ENCODE measurements at regions not wholly inside any gene's neighbourhood (a gene's known extent, or its start where the extent isn't known, plus 50 kb on each side); places are given as distances from the start of the nearest gene placed in this dataset.

DNA sequence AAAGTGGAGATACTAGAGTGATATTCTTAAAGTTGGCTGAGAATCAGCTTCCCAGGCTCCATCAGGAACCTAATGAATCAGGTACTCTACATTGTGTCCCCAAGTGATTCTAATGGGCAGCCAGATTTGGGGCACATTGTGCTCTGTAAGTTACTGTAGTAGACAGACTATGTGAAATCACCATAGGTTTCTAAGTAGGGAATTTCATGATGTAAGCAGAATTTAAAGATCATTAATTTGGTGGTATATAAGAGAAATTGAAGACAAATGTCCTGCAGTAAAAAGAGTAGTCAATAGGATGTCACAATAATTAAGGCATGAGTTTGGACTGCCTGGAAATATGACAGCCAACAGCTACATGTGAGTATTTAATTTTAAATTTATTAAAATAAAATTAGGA is 602.4 kb upstream of the ACVR2A start:
- TF ChIP-seq POLR2AphosphoS5 (IDR thresholded peaks at IDR 0.05; ENCODE audit: low read depth, low read length) = no peak
- TF ChIP-seq JUND (IDR thresholded peaks at IDR 0.05) = no peak
- TF ChIP-seq, protein P1, sequence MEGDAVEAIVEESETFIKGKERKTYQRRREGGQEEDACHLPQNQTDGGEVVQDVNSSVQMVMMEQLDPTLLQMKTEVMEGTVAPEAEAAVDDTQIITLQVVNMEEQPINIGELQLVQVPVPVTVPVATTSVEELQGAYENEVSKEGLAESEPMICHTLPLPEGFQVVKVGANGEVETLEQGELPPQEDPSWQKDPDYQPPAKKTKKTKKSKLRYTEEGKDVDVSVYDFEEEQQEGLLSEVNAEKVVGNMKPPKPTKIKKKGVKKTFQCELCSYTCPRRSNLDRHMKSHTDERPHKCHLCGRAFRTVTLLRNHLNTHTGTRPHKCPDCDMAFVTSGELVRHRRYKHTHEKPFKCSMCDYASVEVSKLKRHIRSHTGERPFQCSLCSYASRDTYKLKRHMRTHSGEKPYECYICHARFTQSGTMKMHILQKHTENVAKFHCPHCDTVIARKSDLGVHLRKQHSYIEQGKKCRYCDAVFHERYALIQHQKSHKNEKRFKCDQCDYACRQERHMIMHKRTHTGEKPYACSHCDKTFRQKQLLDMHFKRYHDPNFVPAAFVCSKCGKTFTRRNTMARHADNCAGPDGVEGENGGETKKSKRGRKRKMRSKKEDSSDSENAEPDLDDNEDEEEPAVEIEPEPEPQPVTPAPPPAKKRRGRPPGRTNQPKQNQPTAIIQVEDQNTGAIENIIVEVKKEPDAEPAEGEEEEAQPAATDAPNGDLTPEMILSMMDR (IDR thresholded peaks at IDR 0.05 in 2 of 3, conservative IDR thresholded peaks at IDR 0.05 in 1 of 3; ENCODE audit: borderline replicate concordance in 1 of 3, insufficient read depth in 1 of 3, low read depth in 2 of 3, low read length in 2 of 3) = no peak
- no peak for TF ChIP-seq POLR2A (IDR thresholded peaks at IDR 0.05; ENCODE audit: borderline replicate concordance, extremely low read depth, insufficient read depth, insufficient read length)
- no peak for TF ChIP-seq ELF1 (IDR thresholded peaks at IDR 0.05; ENCODE audit: borderline replicate concordance, low read depth)
- no peak for TF ChIP-seq ZFX (IDR thresholded peaks at IDR 0.05)
- TF ChIP-seq EZH2phosphoT487 (IDR thresholded peaks at IDR 0.05; ENCODE audit: borderline replicate concordance) = no peak
- TF ChIP-seq YY1 (IDR thresholded peaks at IDR 0.05; ENCODE audit: extremely low read depth, insufficient replicate concordance, low read depth, low read length) = no peak
- TF ChIP-seq CEBPB (IDR thresholded peaks at IDR 0.05; ENCODE audit: low read depth) = no peak
- TF ChIP-seq, protein P2, sequence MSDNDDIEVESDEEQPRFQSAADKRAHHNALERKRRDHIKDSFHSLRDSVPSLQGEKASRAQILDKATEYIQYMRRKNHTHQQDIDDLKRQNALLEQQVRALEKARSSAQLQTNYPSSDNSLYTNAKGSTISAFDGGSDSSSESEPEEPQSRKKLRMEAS (IDR thresholded peaks at IDR 0.05) = no peak
- TF ChIP-seq TCF7L2 (IDR thresholded peaks at IDR 0.05; ENCODE audit: borderline replicate concordance, extremely low read depth, insufficient read depth, insufficient read length) = no peak
- no peak for TF ChIP-seq RAD21 (IDR thresholded peaks at IDR 0.05; ENCODE audit: low read depth)
- TF ChIP-seq, protein P3, sequence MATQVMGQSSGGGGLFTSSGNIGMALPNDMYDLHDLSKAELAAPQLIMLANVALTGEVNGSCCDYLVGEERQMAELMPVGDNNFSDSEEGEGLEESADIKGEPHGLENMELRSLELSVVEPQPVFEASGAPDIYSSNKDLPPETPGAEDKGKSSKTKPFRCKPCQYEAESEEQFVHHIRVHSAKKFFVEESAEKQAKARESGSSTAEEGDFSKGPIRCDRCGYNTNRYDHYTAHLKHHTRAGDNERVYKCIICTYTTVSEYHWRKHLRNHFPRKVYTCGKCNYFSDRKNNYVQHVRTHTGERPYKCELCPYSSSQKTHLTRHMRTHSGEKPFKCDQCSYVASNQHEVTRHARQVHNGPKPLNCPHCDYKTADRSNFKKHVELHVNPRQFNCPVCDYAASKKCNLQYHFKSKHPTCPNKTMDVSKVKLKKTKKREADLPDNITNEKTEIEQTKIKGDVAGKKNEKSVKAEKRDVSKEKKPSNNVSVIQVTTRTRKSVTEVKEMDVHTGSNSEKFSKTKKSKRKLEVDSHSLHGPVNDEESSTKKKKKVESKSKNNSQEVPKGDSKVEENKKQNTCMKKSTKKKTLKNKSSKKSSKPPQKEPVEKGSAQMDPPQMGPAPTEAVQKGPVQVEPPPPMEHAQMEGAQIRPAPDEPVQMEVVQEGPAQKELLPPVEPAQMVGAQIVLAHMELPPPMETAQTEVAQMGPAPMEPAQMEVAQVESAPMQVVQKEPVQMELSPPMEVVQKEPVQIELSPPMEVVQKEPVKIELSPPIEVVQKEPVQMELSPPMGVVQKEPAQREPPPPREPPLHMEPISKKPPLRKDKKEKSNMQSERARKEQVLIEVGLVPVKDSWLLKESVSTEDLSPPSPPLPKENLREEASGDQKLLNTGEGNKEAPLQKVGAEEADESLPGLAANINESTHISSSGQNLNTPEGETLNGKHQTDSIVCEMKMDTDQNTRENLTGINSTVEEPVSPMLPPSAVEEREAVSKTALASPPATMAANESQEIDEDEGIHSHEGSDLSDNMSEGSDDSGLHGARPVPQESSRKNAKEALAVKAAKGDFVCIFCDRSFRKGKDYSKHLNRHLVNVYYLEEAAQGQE (IDR thresholded peaks at IDR 0.05; ENCODE audit: low read depth) = no peak
